GM21825 (cell line): ENCODE measurements at regions not wholly inside any gene's neighbourhood (a gene's known extent, or its start where the extent isn't known, plus 50 kb on each side); places are given as distances from the start of the nearest gene placed in this dataset.
A peak's percentile ranks its signal among the peaks of the same experiment; 100 is the strongest.
"Not testable (repeated sequence)": the region's sequence is repeated elsewhere in the genome, so short reads cannot be mapped to it uniquely, and the experiment has no call there.

Source experiments
- ATAC-seq: cut with Tn5 transposase; IDR thresholded peaks from one replicate; pipeline ENCODE4 v1.9.1; 2021; ENCODE audit warnings: mild to moderate bottlenecking, moderate library complexity; ENCODE audit not compliant: unreplicated experiment

DNA sequence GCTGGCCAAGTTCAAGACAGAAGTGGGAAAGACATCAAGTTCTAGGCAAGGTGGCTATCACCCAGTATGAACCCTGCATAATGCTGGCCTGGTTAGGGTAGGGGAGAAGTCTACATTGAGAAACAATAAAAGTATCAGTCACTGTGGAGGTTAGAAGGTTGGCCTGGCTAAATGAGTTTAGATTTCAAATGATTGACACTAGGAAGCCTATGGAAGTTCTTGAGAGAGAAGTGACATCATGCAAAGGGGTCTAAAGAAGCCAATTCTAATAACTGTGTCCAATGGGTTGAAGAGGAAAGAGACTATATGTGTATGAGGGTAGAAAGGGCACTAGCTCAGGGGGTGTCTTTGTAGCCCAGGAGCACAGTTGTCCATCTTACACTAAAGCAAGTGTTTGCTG, 98.5 kb upstream of the MBIP start:
- ATAC-seq = no peak

- ATAC-seq = not testable (repeated sequence)
Measured at GRCh38 chr14:36411951-36412350, 91.5 kb upstream of the MBIP start.

- ATAC-seq = no peak
Measured at GRCh38 chr14:36408388-36408787, 88.0 kb upstream of the MBIP start.

DNA sequence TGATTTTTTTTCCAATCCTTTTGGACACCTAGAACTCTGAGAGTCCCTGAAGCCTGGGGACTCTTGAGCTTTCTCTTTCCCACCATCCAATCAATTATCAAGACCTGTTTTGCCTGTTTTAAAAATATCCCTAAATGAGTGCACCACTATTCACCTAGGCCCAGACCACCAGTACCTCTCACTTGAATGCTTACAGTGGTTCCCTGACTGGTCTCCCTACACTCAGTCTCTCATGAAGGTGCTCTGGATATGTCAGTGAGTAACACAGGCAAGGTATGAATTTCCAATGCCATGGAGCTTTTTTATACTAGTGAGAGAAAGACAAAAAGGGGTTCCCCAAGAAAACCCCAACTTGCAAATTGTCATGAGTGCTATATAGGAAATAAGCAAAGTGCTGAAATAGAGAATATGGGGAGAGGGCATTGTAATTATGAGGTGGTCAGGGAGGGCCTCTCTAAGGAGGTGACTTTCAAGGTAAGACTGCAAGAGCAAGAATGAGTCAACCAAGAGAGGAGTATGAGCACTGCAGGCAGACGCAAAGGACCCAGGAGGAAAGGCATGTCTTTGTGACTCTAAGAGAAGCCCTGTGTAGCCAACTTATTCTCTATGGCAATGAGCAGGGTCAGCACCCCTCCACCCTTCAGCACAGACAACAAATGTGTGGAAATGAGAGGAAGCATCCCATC, 85.3 kb upstream of the MBIP start:
- ATAC-seq = no peak

GRCh38 chr14:36402867-36403266, 82.4 kb upstream of the MBIP start:
- no peak for ATAC-seq

DNA sequence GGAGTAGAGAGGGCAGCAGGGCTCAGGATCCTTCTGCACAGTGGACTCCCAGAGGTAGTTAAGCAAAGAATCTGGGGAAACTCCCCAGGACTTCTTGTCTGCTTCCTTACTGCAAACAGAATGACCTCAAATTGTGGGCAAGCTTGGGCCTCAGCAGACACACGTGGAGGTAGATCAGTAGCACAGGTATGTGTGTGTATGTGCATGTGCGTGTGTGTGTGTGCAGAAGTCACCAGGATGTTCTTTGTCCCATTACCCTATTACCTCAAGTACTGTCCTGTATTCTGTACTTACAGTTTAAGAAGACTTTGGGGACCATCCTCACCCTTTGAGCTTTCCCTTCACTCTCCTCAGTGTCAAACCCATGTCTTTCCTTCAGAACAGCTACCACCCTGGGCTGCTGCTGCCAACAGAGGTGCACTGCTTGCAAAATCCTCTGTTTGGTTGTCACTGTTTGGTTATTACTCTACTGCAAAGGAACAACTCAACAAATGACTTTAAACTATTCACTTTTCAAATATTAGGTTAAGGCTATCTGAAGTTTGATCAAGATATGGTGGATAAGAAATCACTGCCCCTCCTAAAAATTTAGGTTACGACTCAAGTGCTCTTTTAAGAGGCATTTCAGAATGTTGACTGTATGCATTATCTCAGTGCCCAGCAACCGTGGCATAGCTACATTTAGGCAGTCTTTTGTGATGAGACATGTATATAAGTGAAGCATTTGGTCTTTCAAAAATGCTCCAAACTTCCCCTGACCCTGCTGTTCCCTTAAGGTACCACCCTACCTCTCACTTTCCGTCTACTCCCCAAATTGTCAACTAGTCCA, 78.2 kb upstream of the MBIP start:
- ATAC-seq = no peak

DNA sequence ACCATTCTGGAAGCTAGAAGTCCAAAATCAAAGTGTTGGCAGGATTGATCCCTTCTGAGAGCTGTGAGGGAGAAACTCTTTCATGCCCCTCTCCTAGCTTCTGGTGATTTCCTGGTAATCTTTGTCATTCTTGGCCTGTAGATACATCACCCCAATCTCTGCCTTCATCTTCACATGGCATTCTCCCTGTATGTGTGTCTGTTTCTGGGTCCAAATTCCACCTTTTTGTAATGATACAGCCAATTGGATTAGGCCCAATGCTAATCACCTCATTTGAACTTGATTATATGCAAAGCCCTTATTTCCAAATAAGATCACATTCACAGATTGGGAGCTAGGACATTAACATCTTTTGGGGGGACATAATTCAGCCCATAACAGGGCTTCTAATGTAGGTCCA, 76.9 kb upstream of the MBIP start:
- ATAC-seq = no peak

DNA sequence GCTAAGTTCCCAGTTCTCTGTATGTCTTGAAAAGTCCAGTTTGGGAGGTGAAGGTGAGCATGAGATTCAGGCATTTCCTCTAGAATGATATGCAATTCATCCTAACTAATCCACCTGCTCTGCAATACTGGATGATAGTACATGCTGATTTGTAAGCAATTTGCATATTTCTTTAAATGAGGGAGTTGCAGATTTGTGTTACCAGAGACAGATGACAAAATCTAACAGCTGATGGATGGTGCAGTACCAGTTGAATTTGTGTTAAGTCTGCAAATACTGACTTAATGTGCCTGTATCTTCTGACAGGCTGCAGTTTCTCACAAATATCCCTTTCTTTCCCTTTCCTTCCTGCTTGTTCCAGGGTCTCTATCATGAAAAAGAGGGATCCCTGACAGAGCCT, 76.4 kb upstream of the MBIP start:
- ATAC-seq = no peak

- ATAC-seq = no peak
Measured at GRCh38 chr14:36394593-36394992, 74.2 kb upstream of the MBIP start.

- ATAC-seq = no peak
Measured at GRCh38 chr14:36390718-36391117, 70.3 kb upstream of the MBIP start.

DNA sequence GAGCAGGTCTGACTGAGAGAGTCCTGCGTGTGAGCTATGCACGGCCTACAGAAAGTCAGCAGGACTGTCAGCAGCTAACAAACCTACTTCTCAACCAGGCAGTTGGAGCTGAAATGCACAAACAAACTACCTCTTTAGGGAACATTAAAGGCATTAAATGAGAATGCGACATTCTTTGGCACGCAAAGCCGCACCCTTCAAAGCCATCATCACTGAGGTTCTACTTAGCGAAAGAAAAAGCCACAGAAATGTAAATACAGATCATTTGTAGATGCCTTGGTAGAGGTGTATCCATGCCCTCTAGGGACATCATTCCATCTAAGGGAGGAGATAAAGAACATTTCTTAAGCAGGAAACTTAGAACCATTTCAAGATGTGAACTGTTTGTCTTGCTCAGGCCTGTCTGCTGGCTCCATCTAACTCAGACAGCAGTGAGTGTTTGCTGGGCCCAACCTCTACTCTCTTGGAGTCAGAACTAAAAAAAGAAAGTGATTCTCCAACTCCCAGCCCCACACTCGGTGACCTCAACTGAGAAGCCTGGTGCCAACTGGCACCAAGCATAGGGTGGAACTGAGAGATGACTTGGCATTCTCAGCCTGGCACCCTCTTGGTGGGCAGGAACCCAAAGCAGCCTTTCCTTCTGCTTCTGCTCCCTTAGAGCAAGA, 63.5 kb upstream of the MBIP start:
- no peak for ATAC-seq

- peak; percentile 82 for ATAC-seq
Measured at GRCh38 chr14:36373982-36374673, 53.7 kb upstream of the MBIP start.
